Spleen (tissue), 11 donors: ENCODE measurements at regions not wholly inside any gene's neighbourhood (a gene's known extent, or its start where the extent isn't known, plus 50 kb on each side); places are given as distances from the start of the nearest gene placed in this dataset.

ENCODE experiments used
- DNase-seq: peaks from one replicate; pipeline ENCODE4 v3.0.0-alpha.2; 2020
- H3K27ac ChIP-seq, 8 donors: fragments of 200-600 bp; sonication (generic) in 7 of 8; 1 replicate in 4 of 8; 2 replicates in 4 of 8; pipeline versions ENCODE4 v1.5.0 to v1.8.0; 2016 to 2021; ENCODE audit warnings: inconsistent platforms in 4 of 8, mild to moderate bottlenecking in 4 of 8, moderate library complexity in 1 of 8
- H3K27me3 ChIP-seq, 7 donors: fragments of 200-600 bp; sonication (generic) in 6 of 7; replicated peaks in 1 of 7; 1 replicate in 4 of 7; 2 replicates in 3 of 7; pipeline versions ENCODE4 v1.5.0 to v1.8.0; 2016 to 2021; ENCODE audit warnings: inconsistent platforms in 3 of 7, mild to moderate bottlenecking in 1 of 7
- H3K36me3 ChIP-seq, 6 donors: fragments of 200-600 bp; sonication (generic) in 5 of 6; 1 replicate in 4 of 6; 2 replicates in 2 of 6; pipeline versions ENCODE4 v1.5.0 to v1.8.0; 2016 to 2021; ENCODE audit warnings: inconsistent platforms in 2 of 6
- H3K4me1 ChIP-seq, 6 donors: fragments of 200-600 bp; sonication (generic) in 5 of 6; 1 replicate in 3 of 6; 2 replicates in 3 of 6; pipeline versions ENCODE4 v1.5.0 to v1.8.0; 2016 to 2021; ENCODE audit warnings: inconsistent platforms in 3 of 6
- H3K4me3 ChIP-seq, 8 donors: fragments of 200-600 bp; sonication (generic) in 7 of 8; 1 replicate in 4 of 8; 2 replicates in 4 of 8; pipeline versions ENCODE4 v1.5.0 to v1.8.0; 2016 to 2021; ENCODE audit warnings: inconsistent platforms in 4 of 8, mild to moderate bottlenecking in 4 of 8, moderate library complexity in 2 of 8
- H3K9me3 ChIP-seq, 8 donors: fragments of 200-600 bp; sonication (generic) in 7 of 8; 1 replicate in 4 of 8; 2 replicates in 4 of 8; pipeline versions ENCODE4 v1.5.0 to v1.8.0; 2016 to 2021; ENCODE audit warnings: inconsistent platforms in 4 of 8
- CTCF ChIP-seq, 11 experiments: fragments of 200-600 bp in 7 of 11; fragments of 450-650 bp in 4 of 11; sonication (generic) in 4 of 11; IDR thresholded peaks in 8 of 11; conservative IDR thresholded peaks in 3 of 11; 1 replicate in 7 of 11; 2 replicates in 4 of 11; pipeline versions ENCODE4 v1.4.0 to v1.8.0; 2016 to 2021; ENCODE audit warnings: antibody characterized with exemption in 11 of 11, inconsistent platforms in 4 of 11, mild to moderate bottlenecking in 1 of 11
- POLR2A ChIP-seq, 3 donors: fragments of 450-650 bp; IDR thresholded peaks; one replicate each; pipeline ENCODE4 v1.5.1; 2017; ENCODE audit warnings: antibody characterized with exemption in 3 of 3, mild to moderate bottlenecking in 1 of 3
- POLR2AphosphoS5 ChIP-seq, 3 donors: sonication (generic); formaldehyde crosslinking; IDR thresholded peaks; one replicate each; pipeline ENCODE4 v1.5.1; 2017; ENCODE audit warnings: antibody characterized with exemption in 3 of 3
- WGBS, 5 donors: extraction: QIAGEN DNeasy Blood & Tissue Kit in 3 of 5; methylation state at CpG; one replicate each; pipeline versions ENCODE4 v1.1.5 to v1.1.7; 2013 to 2018; 5-methylcytosine and 5-hydroxymethylcytosine counted together
- intact Hi-C: fragments of 100-400 bp; cut with DNase I; formaldehyde crosslinking; loops from one replicate; pipeline ENCODE4 v1.15.0; 2023; ENCODE audit warnings: low total_unique reads
- donor health status: healthy with polysubstance abuse.
- donor health status: DM: no; HTN: no; CAD: no; lungs with moderate emphysema.
- donor health status: DM: no; HTN: no; CAD: no.
- donor health status: Bipolar disorder and iron deficiency.
- donor health status: healthy.
- donor health status: DM: no; HTN: no; CAD: no.
- donor health status: DM: yes; HTN: yes; CAD: no.

GRCh38 chr20:50242548-50242862 is 51.9 kb downstream of the CEBPB start:
- 74 to 83% (median 78%) methylated on average over 6 of the region's 6 CpGs for WGBS, 5 donors
- TF ChIP-seq CTCF (IDR thresholded peaks at IDR 0.05 in 8 of 11, conservative IDR thresholded peaks at IDR 0.05 in 3 of 11) (no peak), POLR2A (IDR thresholded peaks at IDR 0.05) (no peak), POLR2AphosphoS5 (IDR thresholded peaks at IDR 0.05) (no peak)
- intact Hi-C loops = no loop called here

GRCh38 chr20:50242863-50243609 is 52.4 kb downstream of the CEBPB start:
- intact Hi-C loops = no loop called here
- H3K27me3 ChIP-seq = peaks cover 0 to 22% (median 0%) of the 10 kb centered on the region in 7 donors
- WGBS, 5 donors = 63 to 72% (median 68%) methylated on average over 11 to 27 of the region's 27 CpGs
- no peak for TF ChIP-seq CTCF (IDR thresholded peaks at IDR 0.05 in 8 of 11, conservative IDR thresholded peaks at IDR 0.05 in 3 of 11)
- no peak for TF ChIP-seq POLR2A (IDR thresholded peaks at IDR 0.05)
- TF ChIP-seq POLR2AphosphoS5 (IDR thresholded peaks at IDR 0.05) = no peak
- DNase-seq = no peak
- H3K27ac ChIP-seq = no peak overlapping the region
- H3K9me3 ChIP-seq = no peaks in the 10 kb centered on the region
- no peak overlapping the region for H3K4me3 ChIP-seq
- H3K4me1 ChIP-seq = peaks cover 0 to 18% (median 3%) of the 10 kb centered on the region in 6 donors
- H3K36me3 ChIP-seq = no peaks in the 10 kb centered on the region

More at GRCh38 chr20:50242548-50242862, 51.9 kb downstream of the CEBPB start:
- no peak for DNase-seq
- Histone ChIP-seq H3K27ac (no peak overlapping the region), H3K4me1 (peaks cover 0 to 20% (median 3%) of the 10 kb centered on the region in 6 donors), H3K27me3 (peaks cover 0 to 20% (median 0%) of the 10 kb centered on the region in 7 donors), H3K4me3 (no peak overlapping the region), H3K9me3 (no peaks in the 10 kb centered on the region), H3K36me3 (no peaks in the 10 kb centered on the region)

GRCh38 chr20:50243610-50244351 is 53.2 kb downstream of the CEBPB start:
- H3K4me1 ChIP-seq = peaks cover 0 to 11% (median 3%) of the 10 kb centered on the region in 6 donors
- peaks cover 0 to 25% (median 0%) of the 10 kb centered on the region in 7 donors for H3K27me3 ChIP-seq
- H3K27ac ChIP-seq = no peak overlapping the region
- intact Hi-C loops = no loop called here
- H3K36me3 ChIP-seq = no peaks in the 10 kb centered on the region
- WGBS, 5 donors = 91 to 92% (median 92%) methylated on average over 11 to 15 of the region's 15 CpGs
- no peak for TF ChIP-seq POLR2AphosphoS5 (IDR thresholded peaks at IDR 0.05)
- no peak for TF ChIP-seq POLR2A (IDR thresholded peaks at IDR 0.05)
- no peak for TF ChIP-seq CTCF (IDR thresholded peaks at IDR 0.05 in 8 of 11, conservative IDR thresholded peaks at IDR 0.05 in 3 of 11)
- H3K4me3 ChIP-seq = no peak overlapping the region
- no peak for DNase-seq
- H3K9me3 ChIP-seq = no peaks in the 10 kb centered on the region
